IPS-20b (cell line): ENCODE measurements at regions not wholly inside any gene's neighbourhood (a gene's known extent, or its start where the extent isn't known, plus 50 kb on each side); places are given as distances from the start of the nearest gene placed in this dataset.
"Not testable (repeated sequence)": the region's sequence is repeated elsewhere in the genome, so short reads cannot be mapped to it uniquely, and the experiment has no call there.

ENCODE experiments used
- H3K27ac ChIP-seq: one replicate; pipeline ENCODE4 v1.5.1; 2013; ENCODE audit warnings: low read length
- H3K27me3 ChIP-seq: 2 replicates; pipeline ENCODE4 v1.6.1; 2013; ENCODE audit warnings: mild to moderate bottlenecking, low read length, inconsistent platforms; ENCODE audit not compliant: insufficient read depth
- H3K36me3 ChIP-seq: 2 replicates; pipeline ENCODE4 v1.6.1; 2013; ENCODE audit warnings: low read depth, mild to moderate bottlenecking, inconsistent platforms, low read length, moderate library complexity; ENCODE audit not compliant: insufficient read depth
- H3K4me1 ChIP-seq: 2 replicates; pipeline ENCODE4 v1.6.1; 2013; ENCODE audit warnings: mild to moderate bottlenecking, control low read depth, inconsistent platforms, low read length, moderate library complexity; ENCODE audit not compliant: insufficient read depth
- H3K4me3 ChIP-seq: 2 replicates; pipeline ENCODE4 v1.5.1; 2013; ENCODE audit warnings: mild to moderate bottlenecking, low read length, inconsistent platforms
- H3K9ac ChIP-seq: 2 replicates; pipeline ENCODE4 v1.6.1; 2013; ENCODE audit warnings: low read depth, mild to moderate bottlenecking, inconsistent platforms, low read length, moderate library complexity
- H3K9me3 ChIP-seq: 2 replicates; pipeline ENCODE4 v1.6.1; 2013; ENCODE audit warnings: mild to moderate bottlenecking, low read depth, low read length, inconsistent platforms; ENCODE audit not compliant: insufficient read depth

DNA sequence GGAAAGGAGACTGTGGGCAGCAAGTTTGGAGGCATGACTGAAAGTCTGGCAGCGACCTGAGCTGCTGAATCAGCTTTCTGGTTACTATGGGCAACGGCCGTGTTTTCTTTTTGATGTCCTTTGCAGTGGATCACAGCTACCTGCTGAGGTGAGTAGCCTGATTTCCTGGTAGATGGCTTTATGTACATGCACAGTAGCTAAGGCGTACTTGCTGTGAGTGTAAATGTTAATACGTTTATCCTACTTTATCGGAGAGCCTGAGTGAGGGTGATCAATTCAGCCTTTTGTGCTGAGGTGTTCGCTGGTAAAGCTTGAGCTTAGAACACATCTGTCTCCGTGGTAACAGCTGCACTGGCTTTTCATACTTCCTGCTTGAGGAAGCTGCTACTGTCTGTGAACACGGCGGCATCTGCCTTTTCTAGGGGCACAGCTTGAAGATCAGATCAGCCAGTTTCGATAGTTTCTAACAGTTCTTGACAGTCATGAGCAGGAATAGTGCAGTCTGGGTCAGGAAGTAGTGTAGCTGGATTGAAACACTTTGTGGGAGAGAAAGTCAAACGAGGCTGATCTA, 129.6 kb downstream of the ART5 start:
- H3K9me3 ChIP-seq, H3K27ac ChIP-seq, H3K36me3 ChIP-seq, H3K27me3 ChIP-seq, H3K9ac ChIP-seq, H3K4me3 ChIP-seq, H3K4me1 ChIP-seq: not testable (repeated sequence)

DNA sequence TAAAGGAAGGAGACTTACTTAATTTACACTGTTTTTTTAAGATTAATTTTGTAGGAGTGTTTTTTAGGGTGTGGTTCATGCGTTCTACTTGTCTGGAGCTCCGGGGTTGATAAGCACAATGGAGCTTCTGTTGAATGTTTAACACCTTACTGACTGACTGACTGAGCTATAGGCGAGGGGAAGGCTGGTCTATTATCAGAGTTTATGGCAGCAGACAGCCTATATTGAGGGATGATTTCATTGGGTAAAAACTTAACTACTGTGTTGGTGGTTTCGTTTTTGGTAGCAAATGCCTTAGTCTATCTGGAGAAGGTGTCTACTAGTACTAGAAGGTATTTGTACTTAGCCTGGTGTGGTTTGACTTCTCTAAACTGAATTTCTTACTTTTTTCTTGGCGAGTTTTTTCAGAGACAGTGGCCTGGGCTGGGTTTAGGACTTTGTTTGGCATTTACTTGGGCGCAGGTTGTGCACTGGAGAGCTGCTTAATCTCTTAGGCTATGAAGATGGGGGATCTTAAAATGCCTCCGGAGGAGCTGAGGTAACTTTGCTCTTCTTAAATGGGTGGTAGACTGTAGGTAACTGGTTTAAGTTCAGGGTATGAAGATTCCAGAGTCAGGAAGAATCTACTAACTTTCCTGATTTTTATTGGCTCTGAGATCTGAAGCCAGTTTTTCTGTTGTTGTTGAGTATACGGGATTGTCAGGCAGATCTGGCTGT, 130.2 kb downstream of the ART5 start:
- not testable (repeated sequence) for H3K27me3 ChIP-seq, H3K9me3 ChIP-seq, H3K36me3 ChIP-seq, H3K27ac ChIP-seq, H3K4me3 ChIP-seq, H3K9ac ChIP-seq, H3K4me1 ChIP-seq

DNA sequence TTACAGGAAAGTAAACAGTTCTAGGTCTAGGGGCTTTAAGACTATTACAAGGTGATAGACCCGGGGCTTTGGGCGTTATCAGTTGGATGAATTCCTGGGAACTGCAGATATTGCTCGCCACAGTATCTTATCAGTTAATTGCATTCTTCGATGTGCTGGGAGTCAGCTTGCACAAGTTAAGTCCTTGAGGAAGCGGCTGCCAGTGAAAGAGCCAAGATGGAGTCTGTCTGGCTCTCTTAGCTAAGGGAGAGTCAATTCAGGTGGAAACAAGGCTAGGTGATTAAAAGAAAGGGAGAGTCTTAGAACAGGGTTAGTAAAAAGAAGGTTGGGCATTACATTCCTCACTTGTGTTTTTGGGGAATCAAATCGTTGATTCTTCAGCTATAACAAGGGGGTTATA, 130.6 kb upstream of the ZNF195 start:
- not testable (repeated sequence) for H3K4me3 ChIP-seq, H3K4me1 ChIP-seq, H3K36me3 ChIP-seq, H3K9me3 ChIP-seq, H3K9ac ChIP-seq, H3K27me3 ChIP-seq, H3K27ac ChIP-seq

DNA sequence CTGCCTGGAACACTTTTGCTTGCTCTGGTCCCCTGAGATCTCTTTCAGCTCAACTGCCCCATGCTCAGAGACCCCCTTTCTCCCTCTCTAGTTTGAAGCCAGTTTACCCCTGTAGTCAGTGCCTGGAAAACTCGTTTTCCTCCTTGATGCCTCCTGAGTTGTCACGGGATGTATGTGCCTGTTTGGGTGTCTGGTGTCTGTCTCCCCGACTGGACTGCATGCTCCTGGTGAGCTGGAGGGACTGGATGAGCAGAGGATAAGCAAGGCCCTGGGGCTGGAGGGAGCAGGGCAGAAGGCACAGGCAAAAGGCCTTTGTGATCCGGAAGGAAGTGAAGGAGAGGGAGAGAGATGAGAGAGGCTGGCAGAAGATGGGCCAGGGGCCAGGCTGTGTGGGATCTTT, 120.3 kb upstream of the ZNF195 start:
- not testable (repeated sequence) for H3K4me1 ChIP-seq, H3K9me3 ChIP-seq, H3K27me3 ChIP-seq, H3K9ac ChIP-seq, H3K4me3 ChIP-seq, H3K27ac ChIP-seq, H3K36me3 ChIP-seq

DNA sequence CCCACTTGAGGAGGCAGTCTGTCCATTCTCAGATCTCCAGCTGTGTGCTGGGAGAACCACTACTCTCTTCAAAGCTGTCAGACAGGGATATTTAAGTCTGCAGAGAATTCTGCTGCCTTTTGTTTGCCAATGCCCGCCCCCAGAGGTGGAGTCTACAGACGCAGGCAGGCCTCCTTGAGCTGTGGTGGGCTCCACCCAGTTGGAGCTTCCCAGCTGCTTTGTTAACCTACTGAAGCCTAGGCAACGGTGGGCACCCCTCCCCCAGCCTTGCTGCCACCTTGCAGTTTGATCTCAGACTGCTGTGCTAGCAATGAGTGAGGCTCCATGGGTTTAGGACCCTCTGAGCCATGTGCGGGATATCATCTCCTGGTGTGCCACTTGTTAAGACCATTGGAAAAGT, 119.4 kb upstream of the ZNF195 start:
- H3K9me3 ChIP-seq, H3K4me3 ChIP-seq, H3K27me3 ChIP-seq, H3K9ac ChIP-seq, H3K4me1 ChIP-seq, H3K27ac ChIP-seq, H3K36me3 ChIP-seq: not testable (repeated sequence)

DNA sequence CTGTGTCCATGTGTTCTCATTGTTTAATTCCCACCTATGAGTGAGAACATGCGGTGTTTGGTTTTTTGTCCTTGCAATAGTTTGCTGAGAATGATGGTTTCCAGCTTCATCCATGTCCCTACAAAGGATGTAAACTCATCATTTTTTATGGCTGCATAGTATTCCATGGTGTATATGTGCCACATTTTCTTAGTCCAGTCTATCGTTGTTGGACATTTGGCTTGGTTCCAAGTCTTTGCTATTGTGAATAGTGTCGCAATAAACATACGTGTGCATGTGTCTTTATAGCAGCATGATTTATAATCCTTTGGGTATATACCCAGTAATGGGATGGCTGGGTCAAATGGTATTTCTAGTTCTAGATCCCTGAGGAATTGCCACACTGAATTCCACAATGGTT, 114.2 kb upstream of the ZNF195 start:
- H3K9ac ChIP-seq, H3K36me3 ChIP-seq, H3K9me3 ChIP-seq, H3K4me1 ChIP-seq, H3K27ac ChIP-seq, H3K4me3 ChIP-seq, H3K27me3 ChIP-seq: not testable (repeated sequence)

DNA sequence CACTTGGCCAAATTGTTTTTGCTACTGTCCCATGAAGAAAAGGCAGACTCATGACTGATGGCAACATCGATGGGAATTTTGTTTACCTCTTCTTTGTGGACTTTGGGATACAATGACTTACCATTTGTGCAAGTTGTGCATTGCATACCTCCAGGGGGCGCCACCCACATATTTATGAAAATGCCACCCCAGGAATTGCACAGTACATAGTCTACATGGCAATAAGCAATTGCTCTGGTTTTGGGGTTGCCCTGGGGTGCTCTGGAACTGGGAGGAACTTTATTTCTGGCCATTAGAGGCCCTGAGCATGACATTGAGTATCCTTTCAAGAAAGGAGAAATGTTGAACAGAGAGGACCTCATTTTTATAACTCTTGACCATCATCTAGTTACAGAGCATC, 109.1 kb upstream of the ZNF195 start:
- H3K9me3 ChIP-seq, H3K36me3 ChIP-seq, H3K4me1 ChIP-seq, H3K27ac ChIP-seq, H3K27me3 ChIP-seq, H3K4me3 ChIP-seq, H3K9ac ChIP-seq: not testable (repeated sequence)

DNA sequence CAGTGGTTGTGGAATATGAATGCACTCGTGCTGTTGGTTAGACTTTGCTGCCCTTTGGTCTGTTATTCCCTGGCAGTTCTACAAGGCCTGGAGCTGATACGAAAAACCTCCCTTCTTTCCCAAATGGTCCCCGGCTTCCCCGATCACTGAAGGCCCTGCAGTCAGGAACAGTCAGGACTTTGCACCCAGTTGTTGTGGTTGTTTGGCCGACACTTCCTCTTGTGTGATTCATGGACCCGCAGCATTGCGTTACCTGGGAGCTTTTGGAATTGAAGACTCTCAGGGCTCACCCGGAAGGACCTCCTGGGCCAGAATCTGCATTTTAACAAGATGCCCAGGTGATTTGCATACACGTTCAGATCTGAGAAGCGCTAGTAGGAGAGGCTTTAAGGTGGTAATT, 106.8 kb upstream of the ZNF195 start:
- not testable (repeated sequence) for H3K27ac ChIP-seq, H3K27me3 ChIP-seq, H3K9me3 ChIP-seq, H3K9ac ChIP-seq, H3K4me1 ChIP-seq, H3K36me3 ChIP-seq, H3K4me3 ChIP-seq

DNA sequence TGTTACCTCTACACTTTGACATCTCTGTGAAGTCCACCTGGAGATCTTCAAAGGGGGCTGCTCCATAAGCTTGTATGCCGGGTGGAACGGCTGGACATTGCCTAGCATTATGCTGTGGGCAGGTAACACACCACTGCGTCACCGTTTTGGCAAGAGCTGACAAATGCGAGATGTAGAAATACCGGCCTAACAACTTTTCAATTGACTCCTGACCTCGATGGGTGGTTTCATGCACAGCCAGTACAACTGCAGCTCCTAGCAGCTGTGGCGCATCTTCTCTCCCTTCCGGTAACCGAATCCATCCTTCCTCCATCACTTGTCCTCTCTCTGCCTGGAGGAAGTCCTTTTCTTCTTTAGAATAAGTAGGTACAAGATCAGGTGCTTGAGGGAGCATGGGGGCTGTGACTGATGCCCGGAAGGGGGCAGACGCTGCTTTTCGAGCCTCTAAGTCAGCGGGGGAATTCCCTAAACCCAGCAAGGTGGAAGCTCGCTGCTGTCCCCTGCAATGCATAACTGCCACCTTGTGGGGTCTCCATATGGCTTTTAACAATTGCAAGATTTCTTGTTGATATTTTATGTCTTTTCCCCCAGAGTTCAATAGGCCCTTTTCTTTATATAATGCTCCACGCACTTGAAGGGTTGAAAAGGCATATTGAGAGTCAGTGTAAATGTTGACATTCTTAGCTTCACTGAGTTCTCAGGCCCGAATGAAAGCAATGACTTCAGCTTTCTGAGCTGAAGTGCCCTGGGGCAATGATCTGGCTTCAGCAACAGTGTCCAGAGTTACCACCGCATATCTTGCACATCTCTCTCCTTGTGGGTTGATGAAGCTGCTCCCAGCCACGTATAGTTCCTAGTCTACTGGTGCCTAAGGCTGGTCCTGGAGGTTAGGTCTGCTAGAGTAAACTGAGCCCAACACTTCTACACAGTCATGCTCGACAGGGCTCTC, 98.3 kb upstream of the ZNF195 start:
- not testable (repeated sequence) for H3K27ac ChIP-seq, H3K9ac ChIP-seq, H3K4me1 ChIP-seq, H3K9me3 ChIP-seq, H3K36me3 ChIP-seq, H3K4me3 ChIP-seq, H3K27me3 ChIP-seq

DNA sequence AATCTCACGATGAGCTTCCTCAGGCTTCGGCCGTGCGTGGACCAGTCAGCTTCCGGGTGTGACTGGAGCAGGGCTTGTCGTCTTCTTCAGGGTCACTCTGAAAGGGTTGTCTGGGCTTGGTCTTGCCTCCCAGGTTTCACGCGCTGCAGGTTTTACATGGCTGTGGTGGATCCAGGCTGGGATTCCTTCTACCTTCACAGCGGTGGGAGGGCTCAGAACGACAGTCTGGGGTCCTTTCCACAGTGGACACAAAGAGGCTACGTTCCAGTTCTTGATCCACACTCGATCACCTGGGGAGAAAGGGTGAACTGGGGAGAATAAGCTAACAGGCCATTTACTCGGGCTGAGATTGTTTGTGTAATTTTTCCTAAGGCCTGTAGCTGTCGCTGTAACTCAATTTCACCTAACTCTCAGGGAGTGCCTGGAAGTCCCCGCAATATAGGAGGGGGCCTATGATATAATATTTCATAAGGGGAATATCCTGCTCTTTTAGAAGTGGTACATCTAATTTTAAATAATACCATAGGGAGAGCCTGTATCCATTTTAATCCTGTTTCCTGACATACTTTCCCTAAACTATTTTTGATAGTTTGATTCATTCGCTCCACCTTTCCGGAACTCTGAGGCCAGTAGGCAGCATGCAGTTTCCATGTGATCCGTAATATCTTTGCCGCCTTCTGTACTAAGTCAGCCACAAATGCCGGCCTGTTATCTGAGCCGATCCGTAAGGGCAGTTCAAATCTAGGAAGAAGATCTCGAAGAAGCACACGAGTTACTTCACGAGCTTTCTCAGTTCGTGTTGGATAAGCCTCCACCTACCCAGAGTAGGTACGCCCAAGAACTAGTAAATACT, 97.4 kb upstream of the ZNF195 start:
- not testable (repeated sequence) for H3K27me3 ChIP-seq, H3K27ac ChIP-seq, H3K4me1 ChIP-seq, H3K4me3 ChIP-seq, H3K9ac ChIP-seq, H3K9me3 ChIP-seq, H3K36me3 ChIP-seq

DNA sequence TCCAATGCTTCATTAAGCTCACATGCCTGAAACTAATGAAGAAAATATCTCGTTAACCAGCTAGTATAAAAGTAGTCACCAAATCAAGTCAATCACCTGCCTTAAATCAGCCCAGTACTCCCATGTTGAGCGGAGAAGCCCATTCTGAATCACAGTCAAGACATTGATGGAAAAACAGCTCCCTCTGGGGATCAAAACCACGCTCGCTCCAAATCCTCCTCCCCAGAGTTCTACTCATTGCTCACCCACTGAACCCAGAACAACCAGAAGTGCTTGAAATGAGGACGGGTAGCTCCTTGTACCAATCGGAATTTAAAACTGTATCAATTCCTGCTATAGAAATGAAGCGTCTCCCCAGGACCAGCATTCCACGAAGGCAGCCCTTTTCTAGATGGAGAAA, 90.0 kb upstream of the ZNF195 start:
- H3K27ac ChIP-seq, H3K9me3 ChIP-seq, H3K4me3 ChIP-seq, H3K4me1 ChIP-seq, H3K36me3 ChIP-seq, H3K9ac ChIP-seq, H3K27me3 ChIP-seq: not testable (repeated sequence)
